BJ (cell line): ENCODE measurements at regions not wholly inside any gene's neighbourhood (a gene's known extent, or its start where the extent isn't known, plus 50 kb on each side); places are given as distances from the start of the nearest gene placed in this dataset.

ENCODE experiments used
- CTCF ChIA-PET: fragments of 350-600 bp; formaldehyde crosslinking; extraction: SDS; loops from one replicate; lab custom pipeline; 2021; ENCODE audit warnings: antibody characterized with exemption, inconsistent platforms; lab: Yijun Ruan, JAX
- POLR2A ChIA-PET: fragments of 300-600 bp; sonication (Branson Sonifier 250); formaldehyde crosslinking; extraction: SDS; loops from one replicate; lab custom pipeline; 2021; ENCODE audit warnings: antibody characterized with exemption; lab: Charles Lee
- DNase-seq: peaks from one replicate; pipeline ENCODE4 v3.0.0-alpha.2; 2011; ENCODE audit warnings: low read depth
- H3K27me3 ChIP-seq: 2 replicates; pipeline ENCODE4 v1.6.0; 2011; ENCODE audit warnings: low read length; ENCODE audit not compliant: control insufficient read depth, insufficient read depth
- H3K36me3 ChIP-seq: 2 replicates; pipeline ENCODE4 v1.5.1; 2011; ENCODE audit warnings: low read length; ENCODE audit not compliant: control insufficient read depth, insufficient read depth
- H3K4me3 ChIP-seq: 2 replicates; pipeline ENCODE4 v1.5.1; 2011; ENCODE audit warnings: low read depth, mild to moderate bottlenecking, control low read depth, low read length
- CTCF ChIP-seq: IDR thresholded peaks from 2 replicates; pipeline ENCODE4 v1.5.1; 2011; ENCODE audit warnings: low read depth, mild to moderate bottlenecking, control low read depth, inconsistent platforms, low read length, moderate library complexity; ENCODE audit not compliant: insufficient read depth

- DNase-seq = no peak
- POLR2A ChIA-PET = no interaction called here
- no peak for TF ChIP-seq CTCF
- CTCF ChIA-PET = no interaction called here
- no peak overlapping the region for H3K4me3 ChIP-seq
- no peaks in the 10 kb centered on the region for H3K27me3 ChIP-seq
- H3K36me3 ChIP-seq = no peaks in the 10 kb centered on the region
These were observed 1361.7 kb upstream of the B3GALT2 start for GRCh38 chr1:194548071-194548470.

- no peak for TF ChIP-seq CTCF
- no peaks in the 10 kb centered on the region for H3K27me3 ChIP-seq
- no peaks in the 10 kb centered on the region for H3K36me3 ChIP-seq
- no peak for DNase-seq
- CTCF ChIA-PET = no interaction called here
- POLR2A ChIA-PET = no interaction called here
- no peak overlapping the region for H3K4me3 ChIP-seq
These were observed 1357.6 kb upstream of the B3GALT2 start for GRCh38 chr1:194544012-194544411.

- no peaks in the 10 kb centered on the region for H3K27me3 ChIP-seq
- CTCF ChIA-PET = interaction anchor here (0.7 kb wide), 1 partner anchor 11 kb away, joined by 4 read pairs; no protein-coding TSS in a partner anchor
- no peak overlapping the region for H3K4me3 ChIP-seq
- no peaks in the 10 kb centered on the region for H3K36me3 ChIP-seq
- POLR2A ChIA-PET = no interaction called here
- no peak for TF ChIP-seq CTCF
- DNase-seq = no peak
These were observed 1352.0 kb upstream of the B3GALT2 start for GRCh38 chr1:194538453-194538852.

- POLR2A ChIA-PET = no interaction called here
- H3K36me3 ChIP-seq = no peaks in the 10 kb centered on the region
- TF ChIP-seq CTCF = no peak
- no peak overlapping the region for H3K4me3 ChIP-seq
- CTCF ChIA-PET = interaction anchor here (0.7 kb wide), 1 partner anchor 104 kb away, joined by 3 read pairs; no protein-coding TSS in a partner anchor
- H3K27me3 ChIP-seq = no peaks in the 10 kb centered on the region
- DNase-seq = no peak
These were observed 1351.1 kb upstream of the B3GALT2 start for GRCh38 chr1:194537521-194537920.

GRCh38 chr1:194535369-194535768 is 1349.0 kb upstream of the B3GALT2 start:
- CTCF ChIA-PET = interaction anchor here (0.6 to 0.7 kb wide), 2 partner anchors 13 to 877 kb away, joined by 3 to 4 read pairs; no protein-coding TSS in a partner anchor

More at GRCh38 chr1:194535369-194535768, 1349.0 kb upstream of the B3GALT2 start:
- POLR2A ChIA-PET = no interaction called here
- Histone ChIP-seq H3K36me3 (no peaks in the 10 kb centered on the region), H3K4me3 (no peak overlapping the region), H3K27me3 (no peaks in the 10 kb centered on the region)
- no peak for TF ChIP-seq CTCF
- no peak for DNase-seq
